HUES48 (cell line): ENCODE measurements at regions not wholly inside any gene's neighbourhood (a gene's known extent, or its start where the extent isn't known, plus 50 kb on each side); places are given as distances from the start of the nearest gene placed in this dataset.

Experiments
- H3K27ac ChIP-seq: one replicate; pipeline ENCODE4 v1.7.0; 2013; ENCODE audit warnings: low read depth, low read length, inconsistent platforms
- H3K27me3 ChIP-seq: 2 replicates; pipeline ENCODE4 v1.6.1; 2013; ENCODE audit warnings: mild to moderate bottlenecking, low read length; ENCODE audit not compliant: control insufficient read depth, insufficient read depth
- H3K36me3 ChIP-seq: 2 replicates; pipeline ENCODE4 v1.6.1; 2013; ENCODE audit warnings: low read length; ENCODE audit not compliant: control insufficient read depth, insufficient read depth
- H3K4me1 ChIP-seq: 2 replicates; pipeline ENCODE4 v1.6.1; 2013; ENCODE audit warnings: mild to moderate bottlenecking, low read length; ENCODE audit not compliant: control insufficient read depth, insufficient read depth
- H3K4me3 ChIP-seq: 2 replicates; pipeline ENCODE4 v1.5.1; 2013; ENCODE audit warnings: mild to moderate bottlenecking, low read depth, low read length
- H3K9ac ChIP-seq: 2 replicates; pipeline ENCODE4 v1.6.1; 2013; ENCODE audit warnings: mild to moderate bottlenecking, low read depth, low read length, moderate library complexity
- H3K9me3 ChIP-seq: 2 replicates; pipeline ENCODE4 v1.6.1; 2013; ENCODE audit warnings: low read length; ENCODE audit not compliant: control insufficient read depth, insufficient read depth

GRCh38 chr18:29457316-29457889 is 1280.5 kb upstream of the CDH2 start:
- no peaks in the 10 kb centered on the region for H3K36me3 ChIP-seq

GRCh38 chr18:29449424-29449823 is 1272.5 kb upstream of the CDH2 start:
- no peak overlapping the region for H3K4me3 ChIP-seq
- no peaks in the 10 kb centered on the region for H3K4me1 ChIP-seq
- no peaks in the 10 kb centered on the region for H3K27me3 ChIP-seq
- no peaks in the 10 kb centered on the region for H3K36me3 ChIP-seq
- no peak overlapping the region for H3K9ac ChIP-seq
- no peak overlapping the region for H3K27ac ChIP-seq
- no peaks in the 10 kb centered on the region for H3K9me3 ChIP-seq

More at GRCh38 chr18:29457316-29457889, 1280.5 kb upstream of the CDH2 start:
- H3K9ac ChIP-seq: no peak overlapping the region
- no peak overlapping the region for H3K4me3 ChIP-seq
- H3K9me3 ChIP-seq: no peaks in the 10 kb centered on the region
- H3K27ac ChIP-seq: no peak overlapping the region
- H3K4me1 ChIP-seq: no peaks in the 10 kb centered on the region
- H3K27me3 ChIP-seq: no peaks in the 10 kb centered on the region

GRCh38 chr18:29439398-29439797 is 1262.5 kb upstream of the CDH2 start:
- Histone ChIP-seq H3K4me3 (no peak overlapping the region), H3K36me3 (no peaks in the 10 kb centered on the region), H3K9me3 (no peaks in the 10 kb centered on the region), H3K9ac (no peak overlapping the region), H3K4me1 (no peaks in the 10 kb centered on the region), H3K27me3 (no peaks in the 10 kb centered on the region), H3K27ac (no peak overlapping the region)

GRCh38 chr18:29436459-29436858 is 1259.5 kb upstream of the CDH2 start:
- no peaks in the 10 kb centered on the region for H3K36me3 ChIP-seq
- H3K4me3 ChIP-seq: no peak overlapping the region

GRCh38 chr18:29434650-29435049 is 1257.7 kb upstream of the CDH2 start:
- Histone ChIP-seq H3K4me1 (no peaks in the 10 kb centered on the region), H3K9ac (no peak overlapping the region), H3K9me3 (peaks cover 12% of the 10 kb centered on the region), H3K27ac (no peak overlapping the region), H3K36me3 (no peaks in the 10 kb centered on the region), H3K4me3 (no peak overlapping the region), H3K27me3 (no peaks in the 10 kb centered on the region)

More at GRCh38 chr18:29436459-29436858, 1259.5 kb upstream of the CDH2 start:
- H3K27ac ChIP-seq: no peak overlapping the region
- H3K9me3 ChIP-seq: no peaks in the 10 kb centered on the region; the same call in 1 of the 2 replicates
- H3K27me3 ChIP-seq: no peaks in the 10 kb centered on the region
- H3K4me1 ChIP-seq: no peaks in the 10 kb centered on the region
- H3K9ac ChIP-seq: no peak overlapping the region

- no peak overlapping the region; the same call in 1 of the 2 replicates for H3K4me3 ChIP-seq
- H3K9me3 ChIP-seq: peaks cover 31% of the 10 kb centered on the region
- H3K36me3 ChIP-seq: no peaks in the 10 kb centered on the region
- no peaks in the 10 kb centered on the region for H3K27me3 ChIP-seq
- H3K27ac ChIP-seq: no peak overlapping the region
- no peaks in the 10 kb centered on the region for H3K4me1 ChIP-seq
- H3K9ac ChIP-seq: no peak overlapping the region
Observed at GRCh38 chr18:29430416-29430815, 1253.5 kb upstream of the CDH2 start.

- Histone ChIP-seq H3K9me3 (peaks cover 35% of the 10 kb centered on the region), H3K4me3 (no peak overlapping the region), H3K36me3 (no peaks in the 10 kb centered on the region), H3K4me1 (no peaks in the 10 kb centered on the region), H3K27ac (no peak overlapping the region), H3K27me3 (no peaks in the 10 kb centered on the region), H3K9ac (no peak overlapping the region)
Observed at GRCh38 chr18:29418136-29418535, 1241.2 kb upstream of the CDH2 start.

- Histone ChIP-seq H3K36me3 (no peaks in the 10 kb centered on the region), H3K4me3 (no peak overlapping the region), H3K9ac (no peak overlapping the region), H3K4me1 (no peaks in the 10 kb centered on the region), H3K27ac (no peak overlapping the region), H3K9me3 (0 out of 2 replicates have a peak, but pooled peaks cover 6% of the 10 kb centered on the region), H3K27me3 (no peaks in the 10 kb centered on the region)
Observed at GRCh38 chr18:29406996-29407395, 1230.1 kb upstream of the CDH2 start.

GRCh38 chr18:29397536-29397935 is 1220.6 kb upstream of the CDH2 start:
- Histone ChIP-seq H3K4me1 (no peaks in the 10 kb centered on the region), H3K27me3 (no peaks in the 10 kb centered on the region), H3K36me3 (no peaks in the 10 kb centered on the region), H3K9me3 (no peaks in the 10 kb centered on the region), H3K9ac (no peak overlapping the region), H3K4me3 (no peak overlapping the region), H3K27ac (no peak overlapping the region)

- Histone ChIP-seq H3K4me1 (no peaks in the 10 kb centered on the region), H3K36me3 (no peaks in the 10 kb centered on the region), H3K4me3 (no peak overlapping the region), H3K9me3 (no peaks in the 10 kb centered on the region), H3K27ac (no peak overlapping the region), H3K27me3 (no peaks in the 10 kb centered on the region), H3K9ac (no peak overlapping the region)
Observed at GRCh38 chr18:29383311-29384273, 1206.7 kb upstream of the CDH2 start.

- Histone ChIP-seq H3K27ac (no peak overlapping the region), H3K9me3 (peaks cover 3% of the 10 kb centered on the region; the same call in 1 of the 2 replicates), H3K27me3 (no peaks in the 10 kb centered on the region), H3K36me3 (no peaks in the 10 kb centered on the region), H3K9ac (no peak overlapping the region), H3K4me3 (no peak overlapping the region), H3K4me1 (no peaks in the 10 kb centered on the region)
Observed at GRCh38 chr18:29378651-29379136, 1201.8 kb upstream of the CDH2 start.
